ENCODE measurements at regions not wholly inside any gene's neighbourhood (a gene's known extent, or its start where the extent isn't known, plus 50 kb on each side); places are given as distances from the start of the nearest gene placed in this dataset.

DNA sequence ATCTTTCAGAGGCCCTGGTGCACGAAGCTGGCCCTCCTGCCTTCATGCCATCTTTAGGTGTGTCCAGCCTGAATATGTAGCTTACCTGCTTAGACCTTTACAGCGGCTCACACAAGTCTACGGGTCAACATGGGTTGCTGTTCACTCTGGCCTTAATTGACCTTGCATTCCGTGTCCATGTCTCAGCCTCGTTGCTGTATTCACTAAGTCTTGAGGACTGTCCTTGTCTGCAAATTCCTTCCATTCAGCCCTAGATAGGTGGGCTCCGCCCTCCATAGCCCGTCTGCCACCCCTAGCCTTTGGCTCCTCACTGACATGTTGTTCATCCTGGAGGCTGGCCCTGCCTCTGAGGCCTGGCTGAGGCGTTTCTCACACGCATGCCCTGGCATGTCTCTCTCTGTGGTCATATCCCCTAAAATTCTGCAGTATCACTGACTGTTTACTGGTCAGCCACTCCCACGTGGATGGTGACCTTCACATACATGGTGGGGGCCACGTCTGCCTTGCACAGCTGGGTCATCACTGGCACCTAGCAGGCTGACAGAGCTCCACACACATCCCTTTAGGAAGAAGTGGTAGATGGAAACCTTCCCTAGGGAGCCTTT is 394.1 kb upstream of the MKI67 start (continued):
- TF ChIP-seq, protein P1, sequence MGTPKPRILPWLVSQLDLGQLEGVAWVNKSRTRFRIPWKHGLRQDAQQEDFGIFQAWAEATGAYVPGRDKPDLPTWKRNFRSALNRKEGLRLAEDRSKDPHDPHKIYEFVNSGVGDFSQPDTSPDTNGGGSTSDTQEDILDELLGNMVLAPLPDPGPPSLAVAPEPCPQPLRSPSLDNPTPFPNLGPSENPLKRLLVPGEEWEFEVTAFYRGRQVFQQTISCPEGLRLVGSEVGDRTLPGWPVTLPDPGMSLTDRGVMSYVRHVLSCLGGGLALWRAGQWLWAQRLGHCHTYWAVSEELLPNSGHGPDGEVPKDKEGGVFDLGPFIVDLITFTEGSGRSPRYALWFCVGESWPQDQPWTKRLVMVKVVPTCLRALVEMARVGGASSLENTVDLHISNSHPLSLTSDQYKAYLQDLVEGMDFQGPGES (IDR thresholded peaks at IDR 0.05; ENCODE audit: low read depth, low read length): no peak
- TF ChIP-seq ELF1 (IDR thresholded peaks at IDR 0.05): no peak

DNA sequence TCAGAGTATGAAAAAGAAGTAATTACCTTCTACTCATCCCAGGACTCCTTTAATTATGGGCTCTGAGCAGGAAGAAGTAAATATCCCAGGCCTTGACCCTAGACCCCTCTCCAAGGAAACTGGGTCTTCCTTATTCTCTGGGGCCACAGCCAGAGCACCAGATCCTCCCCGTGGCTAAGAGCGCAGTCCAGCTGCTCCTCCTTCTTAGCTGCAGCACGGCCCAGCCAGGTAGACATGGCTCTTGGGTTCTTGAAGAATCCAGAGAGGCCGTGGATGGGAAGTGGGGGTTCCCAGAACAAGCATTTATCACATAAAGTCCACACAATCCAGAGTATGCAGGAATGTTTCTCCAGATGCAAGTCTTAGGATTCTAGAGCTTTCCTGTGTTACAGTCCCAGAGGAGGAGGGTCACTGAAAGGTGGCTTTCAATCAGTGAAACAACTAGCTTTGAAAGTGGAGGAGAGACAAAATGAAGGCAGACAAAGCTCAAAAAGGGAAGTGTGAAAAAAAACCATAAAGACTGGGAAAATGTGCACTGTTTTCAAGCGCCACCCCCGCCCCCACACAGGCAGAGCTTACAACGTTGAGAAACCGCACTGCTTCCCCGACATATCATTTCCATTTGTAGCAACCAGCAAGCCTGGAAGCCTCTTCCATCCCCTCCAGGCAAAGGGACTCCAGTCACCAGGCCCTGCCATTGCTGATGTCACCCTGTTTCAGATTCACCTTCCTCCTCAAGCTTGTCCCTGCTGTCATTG is 396.5 kb upstream of the MKI67 start:
- no peak overlapping the region for H3K4me2 ChIP-seq
- H3K9me3 ChIP-seq: no peaks in the 10 kb centered on the region
- H3K9me2 ChIP-seq: no peaks in the 10 kb centered on the region
- no peak overlapping the region for H3K4me3 ChIP-seq (ENCODE audit: low read depth in 2 of 2, low read length in 1 of 2)
- H3K4me1 ChIP-seq (ENCODE audit: control insufficient read depth in 1 of 2, insufficient read depth in 2 of 2, low read depth in 1 of 2, low read length in 1 of 2): peaks cover 0 to 11% of the 10 kb centered on the region in 2 experiments; a peak in 1 of 4 replicates
- H4K20me1 ChIP-seq (ENCODE audit: insufficient read depth): no peaks in the 10 kb centered on the region
- no peaks in the 10 kb centered on the region for H3K79me2 ChIP-seq (ENCODE audit: insufficient read depth)
- no peaks in the 10 kb centered on the region for H3K27me3 ChIP-seq (ENCODE audit: insufficient read depth)
- WGBS (ENCODE audit: low lambda C conversion rate): 18% methylated on average over 8 of the region's 9 CpGs
- H3K9ac ChIP-seq: no peak overlapping the region
- H3K27ac ChIP-seq (ENCODE audit: low read depth in 2 of 2, low read length in 1 of 2): no peak overlapping the region
- no peak for TF ChIP-seq FOXJ3 (CRISPR knock-in tag; IDR thresholded peaks at IDR 0.05)
- TF ChIP-seq, protein P2, sequence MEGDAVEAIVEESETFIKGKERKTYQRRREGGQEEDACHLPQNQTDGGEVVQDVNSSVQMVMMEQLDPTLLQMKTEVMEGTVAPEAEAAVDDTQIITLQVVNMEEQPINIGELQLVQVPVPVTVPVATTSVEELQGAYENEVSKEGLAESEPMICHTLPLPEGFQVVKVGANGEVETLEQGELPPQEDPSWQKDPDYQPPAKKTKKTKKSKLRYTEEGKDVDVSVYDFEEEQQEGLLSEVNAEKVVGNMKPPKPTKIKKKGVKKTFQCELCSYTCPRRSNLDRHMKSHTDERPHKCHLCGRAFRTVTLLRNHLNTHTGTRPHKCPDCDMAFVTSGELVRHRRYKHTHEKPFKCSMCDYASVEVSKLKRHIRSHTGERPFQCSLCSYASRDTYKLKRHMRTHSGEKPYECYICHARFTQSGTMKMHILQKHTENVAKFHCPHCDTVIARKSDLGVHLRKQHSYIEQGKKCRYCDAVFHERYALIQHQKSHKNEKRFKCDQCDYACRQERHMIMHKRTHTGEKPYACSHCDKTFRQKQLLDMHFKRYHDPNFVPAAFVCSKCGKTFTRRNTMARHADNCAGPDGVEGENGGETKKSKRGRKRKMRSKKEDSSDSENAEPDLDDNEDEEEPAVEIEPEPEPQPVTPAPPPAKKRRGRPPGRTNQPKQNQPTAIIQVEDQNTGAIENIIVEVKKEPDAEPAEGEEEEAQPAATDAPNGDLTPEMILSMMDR (IDR thresholded peaks at IDR 0.05): no peak
- no peak for TF ChIP-seq GABPA (IDR thresholded peaks at IDR 0.05; ENCODE audit: low read depth)
- no peak for TF ChIP-seq MEF2A (IDR thresholded peaks at IDR 0.05; ENCODE audit: borderline replicate concordance, low read depth)
- TF ChIP-seq JUND (IDR thresholded peaks at IDR 0.05): no peak
- TF ChIP-seq, protein P1 (IDR thresholded peaks at IDR 0.05; ENCODE audit: low read depth, low read length): no peak
- TF ChIP-seq TCF12 (IDR thresholded peaks at IDR 0.05): no peak
- no peak for TF ChIP-seq FOXM1 (IDR thresholded peaks at IDR 0.05; ENCODE audit: low read depth)
- no peak for TF ChIP-seq YY1 (IDR thresholded peaks at IDR 0.05; ENCODE audit: low read depth)
- no peak for TF ChIP-seq NFIC (IDR thresholded peaks at IDR 0.05; ENCODE audit: borderline replicate concordance)
- TF ChIP-seq, protein P3, sequence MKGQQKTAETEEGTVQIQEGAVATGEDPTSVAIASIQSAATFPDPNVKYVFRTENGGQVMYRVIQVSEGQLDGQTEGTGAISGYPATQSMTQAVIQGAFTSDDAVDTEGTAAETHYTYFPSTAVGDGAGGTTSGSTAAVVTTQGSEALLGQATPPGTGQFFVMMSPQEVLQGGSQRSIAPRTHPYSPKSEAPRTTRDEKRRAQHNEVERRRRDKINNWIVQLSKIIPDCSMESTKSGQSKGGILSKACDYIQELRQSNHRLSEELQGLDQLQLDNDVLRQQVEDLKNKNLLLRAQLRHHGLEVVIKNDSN (IDR thresholded peaks at IDR 0.05; ENCODE audit: borderline replicate concordance, low read depth): no peak
- H3K36me3 ChIP-seq (replicated peaks in 1 of 2; ENCODE audit: control insufficient read depth in 1 of 2, insufficient read depth in 2 of 2, low read length in 1 of 2): no peaks in the 10 kb centered on the region
- H3F3A ChIP-seq (replicated peaks; ENCODE audit: insufficient read depth): no peaks in the 10 kb centered on the region
- H2AFZ ChIP-seq (ENCODE audit: low read depth): no peak overlapping the region
- POLR2A ChIA-PET: no interaction called here
- no peak for DNase-seq
- CTCF ChIA-PET: interaction anchor here (1.3 kb wide), 1 partner anchor 8 kb away, joined by 3 read pairs; no protein-coding TSS in a partner anchor
